ENCODE measurements at regions not wholly inside any gene's neighbourhood (a gene's known extent, or its start where the extent isn't known, plus 50 kb on each side); places are given as distances from the start of the nearest gene placed in this dataset.

DNA sequence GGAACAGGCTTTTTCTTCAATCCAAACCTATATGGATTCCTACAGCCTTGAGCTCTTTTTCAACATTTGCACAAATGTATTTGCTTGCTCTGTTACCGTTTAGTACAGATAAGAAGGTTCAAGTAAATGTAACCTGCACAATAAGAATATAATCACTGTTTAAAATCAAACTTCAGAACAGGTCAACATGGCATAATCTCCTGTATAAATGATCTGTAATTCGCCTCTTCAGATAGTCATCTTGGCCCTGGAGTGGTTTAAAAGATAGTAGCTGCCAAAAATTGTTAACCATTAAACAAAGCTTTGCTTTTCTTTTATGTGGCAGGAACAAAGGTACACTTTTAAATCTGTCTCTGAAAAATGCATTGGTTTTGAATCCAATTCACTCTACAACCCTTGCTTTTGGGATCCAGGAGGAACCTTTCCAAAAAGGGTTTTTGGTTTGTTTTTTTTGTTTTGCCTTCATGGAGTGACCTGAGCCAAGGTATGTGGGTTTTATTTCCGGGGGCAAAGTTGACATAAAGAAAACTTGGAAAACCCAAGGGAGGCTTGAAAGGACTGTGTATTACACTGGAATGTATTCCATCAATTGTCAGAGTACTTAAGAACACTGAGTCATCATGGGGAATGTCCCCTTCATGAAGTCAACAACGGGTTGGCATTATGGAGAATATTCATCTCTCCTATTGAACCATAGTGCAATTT is 210.4 kb upstream of the HCCS start:
- FAIRE-seq (no peak), DNase-seq (ENCODE audit: insufficient read length, low spot score) (no peak)
- TF ChIP-seq PAX5 (IDR thresholded peaks at IDR 0.05; ENCODE audit: insufficient read depth, low read length, severe bottlenecking) (no peak), POLR2A (IDR thresholded peaks at IDR 0.05; ENCODE audit: low read depth, low read length) (no peak), POLR2AphosphoS5 (IDR thresholded peaks at IDR 0.05; ENCODE audit: low read depth, low read length) (no peak), SPI1 (IDR thresholded peaks at IDR 0.05; ENCODE audit: low read depth, low read length) (no peak), POU2F2 (IDR thresholded peaks at IDR 0.05; ENCODE audit: low read depth, low read length) (no peak), TAF1 (IDR thresholded peaks at IDR 0.05; ENCODE audit: low read depth, low read length) (no peak)

DNA sequence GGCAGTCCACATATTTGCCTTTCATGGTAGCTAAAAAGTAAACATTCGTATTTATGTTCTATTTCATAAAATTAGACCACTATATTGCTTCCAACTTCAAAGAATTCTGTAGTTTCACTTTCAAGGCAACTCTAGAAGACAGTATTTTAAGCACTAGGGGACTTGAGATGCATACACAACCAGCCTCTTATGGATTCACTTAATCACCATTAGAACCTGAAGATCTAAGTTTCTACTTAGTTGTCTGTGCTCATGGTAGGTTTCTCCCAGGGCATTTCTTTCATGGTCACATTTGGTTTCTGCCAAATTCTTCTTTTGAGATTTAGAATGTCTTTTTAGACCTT is 209.9 kb upstream of the HCCS start:
- TF ChIP-seq TAF1 (IDR thresholded peaks at IDR 0.05; ENCODE audit: low read depth, low read length), result no peak
- no peak for TF ChIP-seq PAX5 (IDR thresholded peaks at IDR 0.05; ENCODE audit: insufficient read depth, low read length, severe bottlenecking)
- TF ChIP-seq SPI1 (IDR thresholded peaks at IDR 0.05; ENCODE audit: low read depth, low read length), result no peak
- no peak for TF ChIP-seq POLR2AphosphoS5 (IDR thresholded peaks at IDR 0.05; ENCODE audit: low read depth, low read length)
- TF ChIP-seq POLR2A (IDR thresholded peaks at IDR 0.05; ENCODE audit: low read depth, low read length), result no peak
- TF ChIP-seq POU2F2 (IDR thresholded peaks at IDR 0.05; ENCODE audit: low read depth, low read length), result no peak
- DNase-seq (ENCODE audit: insufficient read length, low spot score) (no peak), FAIRE-seq (no peak)

DNA sequence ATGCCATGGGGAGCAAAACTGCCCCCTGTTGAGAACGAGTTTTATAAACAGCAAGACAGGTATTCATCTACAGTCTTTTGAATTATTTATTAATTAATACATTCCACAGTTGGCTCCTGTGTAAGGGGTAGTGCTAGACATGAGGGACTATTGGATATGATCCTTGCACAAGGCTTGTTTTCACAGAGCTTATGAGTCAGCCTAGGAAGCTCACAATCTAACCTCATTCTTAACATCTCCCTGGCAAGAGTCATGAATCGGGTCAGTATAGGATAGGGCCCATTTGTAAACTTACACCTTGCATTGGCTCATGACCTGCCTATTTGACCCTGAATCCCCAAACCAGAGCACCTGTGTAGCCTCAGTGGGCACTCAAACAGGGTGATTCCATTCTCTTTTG is 209.1 kb upstream of the HCCS start:
- DNase-seq (ENCODE audit: insufficient read length, low spot score) (no peak), FAIRE-seq (no peak)
- TF ChIP-seq TAF1 (IDR thresholded peaks at IDR 0.05; ENCODE audit: low read depth, low read length) (no peak), POLR2A (IDR thresholded peaks at IDR 0.05; ENCODE audit: low read depth, low read length) (no peak), SPI1 (IDR thresholded peaks at IDR 0.05; ENCODE audit: low read depth, low read length) (no peak), PAX5 (IDR thresholded peaks at IDR 0.05; ENCODE audit: insufficient read depth, low read length, severe bottlenecking) (no peak), POU2F2 (IDR thresholded peaks at IDR 0.05; ENCODE audit: low read depth, low read length) (no peak), POLR2AphosphoS5 (IDR thresholded peaks at IDR 0.05; ENCODE audit: low read depth, low read length) (no peak)

DNA sequence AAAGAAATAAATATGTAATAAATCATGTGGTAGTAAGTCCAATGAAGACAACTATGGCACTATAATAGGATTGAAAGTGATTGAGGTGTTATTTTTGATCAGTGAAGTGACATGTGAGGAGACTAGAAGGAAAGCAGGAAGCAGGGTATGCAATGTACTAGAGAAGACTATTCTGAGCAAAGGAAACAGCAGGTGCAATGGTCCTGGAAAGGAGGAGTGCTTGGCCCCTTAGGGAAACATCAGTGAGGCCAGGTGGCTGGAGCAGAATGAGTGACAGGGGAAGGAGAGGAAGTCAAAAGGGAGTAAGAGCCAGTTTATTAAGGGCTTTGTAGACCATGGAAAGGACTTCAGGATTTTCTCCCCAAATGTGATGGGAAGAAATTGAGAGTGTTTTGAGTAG is 207.6 kb upstream of the HCCS start:
- TF ChIP-seq PAX5 (IDR thresholded peaks at IDR 0.05; ENCODE audit: insufficient read depth, low read length, severe bottlenecking) (no peak), POLR2A (IDR thresholded peaks at IDR 0.05; ENCODE audit: low read depth, low read length) (no peak), POLR2AphosphoS5 (IDR thresholded peaks at IDR 0.05; ENCODE audit: low read depth, low read length) (no peak), SPI1 (IDR thresholded peaks at IDR 0.05; ENCODE audit: low read depth, low read length) (no peak), TAF1 (IDR thresholded peaks at IDR 0.05; ENCODE audit: low read depth, low read length) (no peak), POU2F2 (IDR thresholded peaks at IDR 0.05; ENCODE audit: low read depth, low read length) (no peak)
- DNase-seq (ENCODE audit: insufficient read length, low spot score), result no peak
- FAIRE-seq, result no peak

DNA sequence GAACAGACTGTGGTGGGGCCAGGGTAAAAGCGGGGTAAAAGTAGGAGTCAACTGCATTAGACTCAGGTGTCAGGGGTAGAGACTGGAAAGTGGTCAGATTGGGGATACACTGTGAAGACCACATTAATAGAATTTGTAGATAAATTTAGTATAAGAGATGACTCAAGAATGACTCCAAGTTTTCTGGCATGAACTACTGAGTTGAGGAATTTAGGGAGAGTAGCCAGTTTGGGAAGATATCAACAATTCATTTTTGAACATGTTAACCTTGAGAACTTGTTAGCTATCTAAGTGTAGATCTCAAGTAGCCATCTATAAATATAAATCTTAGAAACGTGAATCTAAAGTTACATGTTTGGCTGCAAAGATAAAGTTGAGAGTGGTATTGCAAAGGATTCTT is 206.9 kb upstream of the HCCS start:
- TF ChIP-seq POLR2AphosphoS5 (IDR thresholded peaks at IDR 0.05; ENCODE audit: low read depth, low read length) (no peak), PAX5 (IDR thresholded peaks at IDR 0.05; ENCODE audit: insufficient read depth, low read length, severe bottlenecking) (no peak), TAF1 (IDR thresholded peaks at IDR 0.05; ENCODE audit: low read depth, low read length) (no peak), SPI1 (IDR thresholded peaks at IDR 0.05; ENCODE audit: low read depth, low read length) (no peak)
- FAIRE-seq, result no peak
- DNase-seq (ENCODE audit: insufficient read length, low spot score), result no peak

DNA sequence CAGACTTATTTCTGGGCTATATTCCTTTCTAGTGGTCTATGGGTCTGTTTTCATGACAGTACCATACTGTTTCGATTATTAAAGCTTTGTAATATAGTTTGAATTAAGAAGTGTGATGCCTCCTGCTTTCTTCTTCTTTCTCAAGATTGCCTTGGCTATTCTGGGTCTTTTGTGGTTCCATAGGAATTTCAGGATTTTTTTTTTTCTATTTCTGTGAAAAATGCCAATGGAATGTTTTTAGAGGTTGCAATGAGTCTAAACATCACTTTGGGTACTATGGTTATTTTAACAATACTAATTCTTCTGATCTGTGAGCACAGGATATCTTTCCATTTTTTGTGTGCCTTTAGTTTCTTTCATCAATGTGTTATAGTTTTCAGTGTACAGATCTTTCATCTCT is 204.3 kb upstream of the HCCS start:
- FAIRE-seq, result no peak

DNA sequence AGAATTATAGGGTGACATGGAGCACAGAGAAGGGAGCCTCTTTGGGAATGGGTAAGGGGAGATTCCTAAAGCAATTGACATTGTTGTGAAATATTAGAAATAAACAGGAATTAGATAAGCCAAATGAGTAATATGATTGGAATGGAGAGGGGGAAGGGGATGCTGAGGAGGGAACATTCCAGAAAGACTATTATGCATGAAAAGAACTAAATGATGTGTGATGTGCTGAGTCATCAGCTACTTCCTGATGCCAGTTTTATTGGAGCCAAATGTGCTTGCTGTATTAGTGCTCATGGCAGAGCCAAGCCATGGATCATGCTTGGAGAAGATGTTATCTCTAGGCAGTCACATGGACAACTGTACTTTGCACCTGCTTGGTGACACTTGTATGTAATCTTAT is 189.0 kb upstream of the HCCS start:
- no peak for DNase-seq (ENCODE audit: insufficient read length, low spot score)
- no peak for FAIRE-seq
- TF ChIP-seq TAF1 (IDR thresholded peaks at IDR 0.05; ENCODE audit: low read depth, low read length) (no peak), SPI1 (IDR thresholded peaks at IDR 0.05; ENCODE audit: low read depth, low read length) (no peak), POU2F2 (IDR thresholded peaks at IDR 0.05; ENCODE audit: low read depth, low read length) (no peak), PAX5 (IDR thresholded peaks at IDR 0.05; ENCODE audit: insufficient read depth, low read length, severe bottlenecking) (no peak), POLR2A (IDR thresholded peaks at IDR 0.05; ENCODE audit: low read depth, low read length) (no peak), POLR2AphosphoS5 (IDR thresholded peaks at IDR 0.05; ENCODE audit: low read depth, low read length) (no peak)

More for the DNA sequence above, 204.3 kb upstream of the HCCS start:
- DNase-seq (ENCODE audit: insufficient read length, low spot score), result no peak
- TF ChIP-seq TAF1 (IDR thresholded peaks at IDR 0.05; ENCODE audit: low read depth, low read length), result no peak
- TF ChIP-seq POLR2AphosphoS5 (IDR thresholded peaks at IDR 0.05; ENCODE audit: low read depth, low read length), result no peak
- TF ChIP-seq PAX5 (IDR thresholded peaks at IDR 0.05; ENCODE audit: insufficient read depth, low read length, severe bottlenecking), result no peak
- TF ChIP-seq POU2F2 (IDR thresholded peaks at IDR 0.05; ENCODE audit: low read depth, low read length), result no peak
- no peak for TF ChIP-seq SPI1 (IDR thresholded peaks at IDR 0.05; ENCODE audit: low read depth, low read length)
- no peak for TF ChIP-seq POLR2A (IDR thresholded peaks at IDR 0.05; ENCODE audit: low read depth, low read length)

DNA sequence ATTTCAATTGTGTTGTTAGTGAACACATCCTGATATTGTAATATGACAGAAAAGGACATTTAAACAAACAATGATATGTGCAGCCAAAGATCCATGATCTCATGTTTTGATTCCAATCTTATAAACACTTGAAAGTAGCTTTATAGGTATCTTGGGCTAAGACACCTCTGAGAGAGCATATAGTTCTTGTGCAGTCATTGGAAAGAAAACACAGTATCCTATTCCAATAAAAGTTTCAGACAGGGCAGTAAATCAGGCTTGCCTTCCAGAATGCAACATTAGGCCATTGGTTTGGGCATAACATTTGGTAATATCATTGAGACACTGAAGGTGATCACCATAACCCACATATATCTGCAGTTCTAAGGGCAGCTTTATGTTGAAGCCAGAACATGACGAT is 188.3 kb upstream of the HCCS start:
- TF ChIP-seq SPI1 (IDR thresholded peaks at IDR 0.05; ENCODE audit: low read depth, low read length), result no peak
- TF ChIP-seq POLR2AphosphoS5 (IDR thresholded peaks at IDR 0.05; ENCODE audit: low read depth, low read length), result no peak
- TF ChIP-seq PAX5 (IDR thresholded peaks at IDR 0.05; ENCODE audit: insufficient read depth, low read length, severe bottlenecking), result no peak
- DNase-seq (ENCODE audit: insufficient read length, low spot score) (no peak), FAIRE-seq (no peak)

DNA sequence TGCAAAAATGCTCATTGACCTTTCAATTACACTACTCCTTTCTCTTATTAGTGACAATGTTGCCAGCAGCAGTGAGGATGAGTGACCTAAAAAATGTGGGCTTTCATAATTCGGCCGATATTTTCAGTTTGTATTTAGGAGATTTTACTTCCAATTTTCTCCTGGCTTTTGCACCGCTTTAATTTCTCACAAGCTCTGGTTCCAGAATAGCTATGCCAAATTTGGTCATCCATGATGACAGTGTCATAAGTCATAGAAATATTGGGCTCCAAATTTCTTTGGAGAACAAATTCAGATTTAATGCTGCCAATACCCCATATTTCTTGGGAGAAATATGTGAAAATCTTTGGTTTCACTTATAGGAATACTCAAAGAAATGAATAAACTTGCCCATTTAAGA is 187.7 kb upstream of the HCCS start:
- no peak for FAIRE-seq
- TF ChIP-seq POU2F2 (IDR thresholded peaks at IDR 0.05; ENCODE audit: low read depth, low read length), result no peak
- TF ChIP-seq PAX5 (IDR thresholded peaks at IDR 0.05; ENCODE audit: insufficient read depth, low read length, severe bottlenecking), result no peak
- no peak for TF ChIP-seq SPI1 (IDR thresholded peaks at IDR 0.05; ENCODE audit: low read depth, low read length)
- no peak for TF ChIP-seq TAF1 (IDR thresholded peaks at IDR 0.05; ENCODE audit: low read depth, low read length)
- no peak for TF ChIP-seq POLR2A (IDR thresholded peaks at IDR 0.05; ENCODE audit: low read depth, low read length)
- TF ChIP-seq POLR2AphosphoS5 (IDR thresholded peaks at IDR 0.05; ENCODE audit: low read depth, low read length), result no peak
- no peak for DNase-seq (ENCODE audit: insufficient read length, low spot score)

DNA sequence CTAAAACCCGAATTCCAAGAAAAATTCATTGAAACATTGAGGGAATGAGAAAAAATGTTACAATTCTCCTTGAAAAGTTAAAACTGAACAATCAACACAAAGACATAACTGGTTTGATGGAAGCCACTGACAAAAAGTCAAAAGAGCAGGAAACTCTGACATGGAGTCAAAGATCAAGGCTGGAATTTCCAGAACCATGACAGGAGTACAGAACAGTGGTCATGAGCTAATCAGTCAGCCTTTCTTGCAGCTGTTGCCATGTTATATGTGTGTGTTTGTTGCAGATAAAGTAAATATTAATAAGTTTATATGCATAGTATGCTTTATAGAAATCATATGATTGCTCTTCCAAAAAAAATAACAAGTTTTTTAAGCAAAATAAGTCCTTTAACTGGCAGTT is 184.7 kb upstream of the HCCS start:
- FAIRE-seq (no peak), DNase-seq (ENCODE audit: insufficient read length, low spot score) (no peak)
- TF ChIP-seq POLR2AphosphoS5 (IDR thresholded peaks at IDR 0.05; ENCODE audit: low read depth, low read length), result no peak
- no peak for TF ChIP-seq TAF1 (IDR thresholded peaks at IDR 0.05; ENCODE audit: low read depth, low read length)
- no peak for TF ChIP-seq POLR2A (IDR thresholded peaks at IDR 0.05; ENCODE audit: low read depth, low read length)
- TF ChIP-seq POU2F2 (IDR thresholded peaks at IDR 0.05; ENCODE audit: low read depth, low read length), result no peak
- no peak for TF ChIP-seq PAX5 (IDR thresholded peaks at IDR 0.05; ENCODE audit: insufficient read depth, low read length, severe bottlenecking)
- no peak for TF ChIP-seq SPI1 (IDR thresholded peaks at IDR 0.05; ENCODE audit: low read depth, low read length)
